ENCODE measurements at regions not wholly inside any gene's neighbourhood (a gene's known extent, or its start where the extent isn't known, plus 50 kb on each side); places are given as distances from the start of the nearest gene placed in this dataset.

DNA sequence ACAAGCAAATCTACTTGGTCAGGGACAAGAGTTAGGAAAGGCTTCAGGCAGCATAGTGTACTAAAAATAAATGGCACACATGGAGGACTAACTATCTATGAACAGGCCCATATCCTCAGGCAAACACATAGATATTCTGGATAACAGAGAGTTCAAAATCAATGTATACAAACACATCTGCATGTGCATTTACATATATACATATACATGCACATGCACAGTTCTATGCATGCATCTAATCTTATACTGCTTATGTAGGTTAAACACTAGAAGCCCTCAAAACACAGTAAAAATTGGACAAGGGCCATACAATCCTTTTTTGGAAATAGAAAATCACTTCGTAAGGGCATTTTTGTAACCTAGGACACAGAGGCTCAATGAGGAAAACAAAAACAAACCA, 458.0 kb upstream of the CXorf51B start:
- Histone ChIP-seq H3K4me3 (no peak overlapping the region), H3K9me3 (replicated peaks; ENCODE audit: control insufficient read depth, insufficient read depth, low read length) (no peaks in the 10 kb centered on the region), H2AFZ (ENCODE audit: control insufficient read depth, low read depth, low read length) (no peak overlapping the region), H3K27ac (ENCODE audit: control insufficient read depth, insufficient read depth) (no peak overlapping the region), H3K36me3 (ENCODE audit: control insufficient read depth in 2 of 2, insufficient read depth in 2 of 2, low read length in 1 of 2) (no peaks in the 10 kb centered on the region), H3K4me2 (ENCODE audit: control insufficient read depth, insufficient read depth) (no peak overlapping the region), H3K27me3 (replicated peaks in 1 of 2; ENCODE audit: control insufficient read depth in 2 of 2, insufficient read depth in 2 of 2, low read length in 1 of 2) (no peaks in the 10 kb centered on the region), H3K79me2 (ENCODE audit: control insufficient read depth, insufficient read depth, low read length) (no peaks in the 10 kb centered on the region), H3K4me1 (ENCODE audit: control insufficient read depth, insufficient read depth, low read length) (no peaks in the 10 kb centered on the region), H3K9ac (ENCODE audit: control insufficient read depth, insufficient read depth, low read length) (no peak overlapping the region), H4K20me1 (ENCODE audit: control insufficient read depth, insufficient read depth) (no peaks in the 10 kb centered on the region)
- DNase-seq (ENCODE audit: low read depth, low spot score) = no peak
- in situ Hi-C loops (cut with MboI) = no loop called here
- CTCF ChIA-PET = no interaction called here
- RAD21 ChIA-PET (ENCODE audit: unreplicated experiment) = no interaction called here
- intact Hi-C loops (cut with micrococcal nuclease; ENCODE audit: unreplicated experiment) = no loop called here
- SMC1A ChIA-PET (ENCODE audit: uncharacterized antibody, unreplicated experiment) = no interaction called here
- ATAC-seq = no peak
- POLR2A ChIA-PET = no interaction called here
- FAIRE-seq = no peak
- WGBS (ENCODE audit: insufficient coverage, insufficient replicate concordance, low lambda C conversion rate, missing lambda C conversion rate) = 53% methylated on average over 1 of the region's 1 CpG
- TF ChIP-seq MYC (IDR thresholded peaks at IDR 0.05; ENCODE audit: insufficient read depth, insufficient read length, insufficient replicate concordance, low read length, severe bottlenecking) (no peak), MTA2 (IDR thresholded peaks at IDR 0.05; ENCODE audit: low read depth) (no peak), FOS (IDR thresholded peaks at IDR 0.05; ENCODE audit: borderline replicate concordance, extremely low read depth, insufficient read length) (no peak), YBX1 (IDR thresholded peaks at IDR 0.05) (no peak), ASH2L (IDR thresholded peaks at IDR 0.05; ENCODE audit: borderline replicate concordance, low read depth) (no peak), SIN3A (IDR thresholded peaks at IDR 0.05; ENCODE audit: low read depth, low read length) (no peak), JUNB (IDR thresholded peaks at IDR 0.05) (no peak)
- TF ChIP-seq, protein P1, sequence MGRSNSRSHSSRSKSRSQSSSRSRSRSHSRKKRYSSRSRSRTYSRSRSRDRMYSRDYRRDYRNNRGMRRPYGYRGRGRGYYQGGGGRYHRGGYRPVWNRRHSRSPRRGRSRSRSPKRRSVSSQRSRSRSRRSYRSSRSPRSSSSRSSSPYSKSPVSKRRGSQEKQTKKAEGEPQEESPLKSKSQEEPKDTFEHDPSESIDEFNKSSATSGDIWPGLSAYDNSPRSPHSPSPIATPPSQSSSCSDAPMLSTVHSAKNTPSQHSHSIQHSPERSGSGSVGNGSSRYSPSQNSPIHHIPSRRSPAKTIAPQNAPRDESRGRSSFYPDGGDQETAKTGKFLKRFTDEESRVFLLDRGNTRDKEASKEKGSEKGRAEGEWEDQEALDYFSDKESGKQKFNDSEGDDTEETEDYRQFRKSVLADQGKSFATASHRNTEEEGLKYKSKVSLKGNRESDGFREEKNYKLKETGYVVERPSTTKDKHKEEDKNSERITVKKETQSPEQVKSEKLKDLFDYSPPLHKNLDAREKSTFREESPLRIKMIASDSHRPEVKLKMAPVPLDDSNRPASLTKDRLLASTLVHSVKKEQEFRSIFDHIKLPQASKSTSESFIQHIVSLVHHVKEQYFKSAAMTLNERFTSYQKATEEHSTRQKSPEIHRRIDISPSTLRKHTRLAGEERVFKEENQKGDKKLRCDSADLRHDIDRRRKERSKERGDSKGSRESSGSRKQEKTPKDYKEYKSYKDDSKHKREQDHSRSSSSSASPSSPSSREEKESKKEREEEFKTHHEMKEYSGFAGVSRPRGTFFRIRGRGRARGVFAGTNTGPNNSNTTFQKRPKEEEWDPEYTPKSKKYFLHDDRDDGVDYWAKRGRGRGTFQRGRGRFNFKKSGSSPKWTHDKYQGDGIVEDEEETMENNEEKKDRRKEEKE (IDR thresholded peaks at IDR 0.05) = no peak
- BruUV-seq (replicated peaks) = no TSS peak

Measured in GM12878 (cell line).